ENCODE measurements at regions not wholly inside any gene's neighbourhood (a gene's known extent, or its start where the extent isn't known, plus 50 kb on each side); places are given as distances from the start of the nearest gene placed in this dataset.

DNA sequence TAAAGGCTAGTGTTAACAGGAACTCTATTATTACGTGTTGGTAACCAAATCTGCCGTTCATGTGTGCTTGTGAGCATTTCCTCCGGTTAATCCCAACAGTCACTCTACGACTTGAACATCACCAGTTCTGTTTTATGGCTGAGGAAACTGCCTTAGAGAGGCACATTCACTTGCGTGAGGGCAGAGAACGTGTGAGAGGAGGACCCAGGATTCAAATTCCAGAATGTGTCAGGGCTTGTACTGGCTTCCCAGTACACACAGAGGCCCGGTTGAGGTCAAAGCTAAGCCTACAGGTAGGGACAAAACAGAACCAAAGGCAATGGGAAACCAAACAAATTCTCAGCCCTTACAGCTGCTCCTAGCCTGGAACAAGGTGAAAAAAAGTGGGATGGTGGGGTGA is 66.9 kb upstream of the TENM4 start:
- TF ChIP-seq EP300 (IDR thresholded peaks at IDR 0.05; ENCODE audit: low read depth in 2 of 2, low read length in 2 of 2): no peak
- TF ChIP-seq EP300 (CRISPR knock-in tag; IDR thresholded peaks at IDR 0.05; ENCODE audit: borderline replicate concordance): no peak
- TF ChIP-seq NONO (IDR thresholded peaks at IDR 0.05): no peak
- no peak for TF ChIP-seq NONO (CRISPR knock-in tag; conservative IDR thresholded peaks at IDR 0.05)
- TF ChIP-seq, protein P1, sequence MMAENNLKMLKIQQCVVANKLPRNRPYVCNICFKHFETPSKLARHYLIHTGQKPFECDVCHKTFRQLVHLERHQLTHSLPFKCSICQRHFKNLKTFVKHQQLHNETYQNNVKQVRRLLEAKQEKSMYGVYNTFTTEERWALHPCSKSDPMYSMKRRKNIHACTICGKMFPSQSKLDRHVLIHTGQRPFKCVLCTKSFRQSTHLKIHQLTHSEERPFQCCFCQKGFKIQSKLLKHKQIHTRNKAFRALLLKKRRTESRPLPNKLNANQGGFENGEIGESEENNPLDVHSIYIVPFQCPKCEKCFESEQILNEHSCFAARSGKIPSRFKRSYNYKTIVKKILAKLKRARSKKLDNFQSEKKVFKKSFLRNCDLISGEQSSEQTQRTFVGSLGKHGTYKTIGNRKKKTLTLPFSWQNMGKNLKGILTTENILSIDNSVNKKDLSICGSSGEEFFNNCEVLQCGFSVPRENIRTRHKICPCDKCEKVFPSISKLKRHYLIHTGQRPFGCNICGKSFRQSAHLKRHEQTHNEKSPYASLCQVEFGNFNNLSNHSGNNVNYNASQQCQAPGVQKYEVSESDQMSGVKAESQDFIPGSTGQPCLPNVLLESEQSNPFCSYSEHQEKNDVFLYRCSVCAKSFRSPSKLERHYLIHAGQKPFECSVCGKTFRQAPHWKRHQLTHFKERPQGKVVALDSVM (CRISPR knock-in tag; IDR thresholded peaks at IDR 0.05): no peak
- TF ChIP-seq, protein P2, sequence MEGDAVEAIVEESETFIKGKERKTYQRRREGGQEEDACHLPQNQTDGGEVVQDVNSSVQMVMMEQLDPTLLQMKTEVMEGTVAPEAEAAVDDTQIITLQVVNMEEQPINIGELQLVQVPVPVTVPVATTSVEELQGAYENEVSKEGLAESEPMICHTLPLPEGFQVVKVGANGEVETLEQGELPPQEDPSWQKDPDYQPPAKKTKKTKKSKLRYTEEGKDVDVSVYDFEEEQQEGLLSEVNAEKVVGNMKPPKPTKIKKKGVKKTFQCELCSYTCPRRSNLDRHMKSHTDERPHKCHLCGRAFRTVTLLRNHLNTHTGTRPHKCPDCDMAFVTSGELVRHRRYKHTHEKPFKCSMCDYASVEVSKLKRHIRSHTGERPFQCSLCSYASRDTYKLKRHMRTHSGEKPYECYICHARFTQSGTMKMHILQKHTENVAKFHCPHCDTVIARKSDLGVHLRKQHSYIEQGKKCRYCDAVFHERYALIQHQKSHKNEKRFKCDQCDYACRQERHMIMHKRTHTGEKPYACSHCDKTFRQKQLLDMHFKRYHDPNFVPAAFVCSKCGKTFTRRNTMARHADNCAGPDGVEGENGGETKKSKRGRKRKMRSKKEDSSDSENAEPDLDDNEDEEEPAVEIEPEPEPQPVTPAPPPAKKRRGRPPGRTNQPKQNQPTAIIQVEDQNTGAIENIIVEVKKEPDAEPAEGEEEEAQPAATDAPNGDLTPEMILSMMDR (CRISPR knock-in tag; IDR thresholded peaks at IDR 0.05): no peak
